ENCODE measurements at regions not wholly inside any gene's neighbourhood (a gene's known extent, or its start where the extent isn't known, plus 50 kb on each side); places are given as distances from the start of the nearest gene placed in this dataset.

GRCh38 chr4:54930226-54930625, 195.2 kb downstream of the KDR start:
- TF ChIP-seq CTCF (IDR thresholded peaks at IDR 0.05) (no peak), SIN3A (IDR thresholded peaks at IDR 0.05; ENCODE audit: borderline replicate concordance, insufficient read depth, low read depth, low read length) (no peak)

Measured in Panc1 (cell line).